Subcutaneous abdominal adipose tissue (tissue), 5 donors: ENCODE measurements at regions not wholly inside any gene's neighbourhood (a gene's known extent, or its start where the extent isn't known, plus 50 kb on each side); places are given as distances from the start of the nearest gene placed in this dataset.

Experiments
- H3K27ac ChIP-seq: one replicate; pipeline ENCODE4 v1.7.0; 2013; ENCODE audit warnings: low read depth, mild to moderate bottlenecking, inconsistent platforms, low read length, moderate library complexity
- H3K27me3 ChIP-seq, 5 donors: one replicate each; pipeline ENCODE4 v1.7.0; 2013; ENCODE audit warnings: low read length in 5 of 5, inconsistent platforms in 1 of 5; ENCODE audit not compliant: control insufficient read depth in 5 of 5, insufficient read depth in 4 of 5
- H3K36me3 ChIP-seq, 5 donors: one replicate each; pipeline ENCODE4 v1.7.0; 2013; ENCODE audit warnings: low read length in 5 of 5; ENCODE audit not compliant: control insufficient read depth in 5 of 5, insufficient read depth in 5 of 5
- H3K4me1 ChIP-seq, 5 donors: one replicate each; pipeline ENCODE4 v1.7.0; 2013; ENCODE audit warnings: low read length in 5 of 5, mild to moderate bottlenecking in 3 of 5, moderate library complexity in 1 of 5; ENCODE audit not compliant: control insufficient read depth in 5 of 5, insufficient read depth in 5 of 5
- H3K4me3 ChIP-seq, 5 donors: one replicate each; pipeline ENCODE4 v1.7.0; 2013; ENCODE audit warnings: low read length in 5 of 5, low read depth in 1 of 5
- H3K9ac ChIP-seq, 5 donors: one replicate each; pipeline ENCODE4 v1.7.0; 2013; ENCODE audit warnings: low read length in 5 of 5, mild to moderate bottlenecking in 4 of 5, moderate library complexity in 3 of 5
- H3K9me3 ChIP-seq, 5 donors: one replicate each; pipeline ENCODE4 v1.7.0; 2013; ENCODE audit warnings: low read length in 5 of 5; ENCODE audit not compliant: control insufficient read depth in 5 of 5
- donor health status: healthy.
- donor health status: healthy.
- donor health status: healthy.
- donor health status: healthy.
- donor health status: healthy.

- Histone ChIP-seq H3K36me3 (no peaks in the 10 kb centered on the region), H3K4me3 (no peak overlapping the region), H3K9ac (no peak overlapping the region), H3K4me1 (no peaks in the 10 kb centered on the region), H3K27ac (no peak overlapping the region), H3K27me3 (no peaks in the 10 kb centered on the region), H3K9me3 (no peaks in the 10 kb centered on the region)
Observed at GRCh38 chr7:84412161-84412969, 217.8 kb upstream of the SEMA3A start.

GRCh38 chr7:84399661-84400060 is 205.1 kb upstream of the SEMA3A start:
- Histone ChIP-seq H3K4me1 (no peaks in the 10 kb centered on the region), H3K4me3 (no peak overlapping the region), H3K9ac (no peak overlapping the region), H3K27me3 (no peaks in the 10 kb centered on the region), H3K36me3 (no peaks in the 10 kb centered on the region), H3K27ac (no peak overlapping the region), H3K9me3 (peaks cover 0 to 10% (median 4%) of the 10 kb centered on the region in 5 donors)

GRCh38 chr7:84394219-84394618 is 199.6 kb upstream of the SEMA3A start:
- Histone ChIP-seq H3K9ac (no peak overlapping the region), H3K9me3 (no peaks in the 10 kb centered on the region), H3K4me3 (no peak overlapping the region), H3K4me1 (peaks cover 0 to 8% (median 0%) of the 10 kb centered on the region in 5 donors), H3K36me3 (no peaks in the 10 kb centered on the region), H3K27me3 (no peaks in the 10 kb centered on the region), H3K27ac (no peak overlapping the region)

- Histone ChIP-seq H3K9me3 (no peaks in the 10 kb centered on the region), H3K4me3 (no peak overlapping the region), H3K4me1 (peaks cover 0 to 8% (median 0%) of the 10 kb centered on the region in 5 donors), H3K9ac (no peak overlapping the region), H3K36me3 (no peaks in the 10 kb centered on the region), H3K27me3 (no peaks in the 10 kb centered on the region), H3K27ac (no peak overlapping the region)
Observed at GRCh38 chr7:84393786-84394185, 199.2 kb upstream of the SEMA3A start.

- H3K36me3 ChIP-seq: no peaks in the 10 kb centered on the region
- H3K27ac ChIP-seq: no peak overlapping the region
- H3K4me3 ChIP-seq: no peak overlapping the region
- peaks cover 0 to 8% (median 0%) of the 10 kb centered on the region in 5 donors for H3K4me1 ChIP-seq
- H3K27me3 ChIP-seq: no peaks in the 10 kb centered on the region
- no peaks in the 10 kb centered on the region for H3K9me3 ChIP-seq
- no peak overlapping the region for H3K9ac ChIP-seq
Observed at GRCh38 chr7:84390845-84391244, 196.3 kb upstream of the SEMA3A start.

GRCh38 chr7:84389242-84389641 is 194.7 kb upstream of the SEMA3A start:
- Histone ChIP-seq H3K4me3 (no peak overlapping the region), H3K9ac (no peak overlapping the region), H3K27ac (no peak overlapping the region), H3K27me3 (no peaks in the 10 kb centered on the region), H3K36me3 (no peaks in the 10 kb centered on the region), H3K9me3 (no peaks in the 10 kb centered on the region), H3K4me1 (peaks cover 0 to 7% (median 0%) of the 10 kb centered on the region in 5 donors)

GRCh38 chr7:84387595-84387994 is 193.0 kb upstream of the SEMA3A start:
- H3K4me1 ChIP-seq: no peaks in the 10 kb centered on the region
- H3K36me3 ChIP-seq: no peaks in the 10 kb centered on the region
- H3K27me3 ChIP-seq: no peaks in the 10 kb centered on the region
- no peak overlapping the region for H3K9ac ChIP-seq
- H3K9me3 ChIP-seq: no peaks in the 10 kb centered on the region
- H3K4me3 ChIP-seq: no peak overlapping the region
- no peak overlapping the region for H3K27ac ChIP-seq

- Histone ChIP-seq H3K27ac (no peak overlapping the region), H3K4me3 (no peak overlapping the region), H3K27me3 (no peaks in the 10 kb centered on the region), H3K4me1 (no peaks in the 10 kb centered on the region), H3K36me3 (no peaks in the 10 kb centered on the region), H3K9ac (no peak overlapping the region), H3K9me3 (no peaks in the 10 kb centered on the region)
Observed at GRCh38 chr7:84384417-84384816, 189.8 kb upstream of the SEMA3A start.

GRCh38 chr7:84379446-84379845 is 184.9 kb upstream of the SEMA3A start:
- H3K36me3 ChIP-seq: no peaks in the 10 kb centered on the region
- no peak overlapping the region for H3K9ac ChIP-seq
- no peak overlapping the region for H3K27ac ChIP-seq
- H3K9me3 ChIP-seq: no peaks in the 10 kb centered on the region
- H3K4me3 ChIP-seq: no peak overlapping the region
- H3K4me1 ChIP-seq: no peaks in the 10 kb centered on the region
- H3K27me3 ChIP-seq: no peaks in the 10 kb centered on the region

GRCh38 chr7:84372712-84373111 is 178.1 kb upstream of the SEMA3A start:
- no peak overlapping the region for H3K9ac ChIP-seq
- no peak overlapping the region for H3K27ac ChIP-seq
- H3K9me3 ChIP-seq: no peaks in the 10 kb centered on the region

More at GRCh38 chr7:84372712-84373111, 178.1 kb upstream of the SEMA3A start:
- Histone ChIP-seq H3K27me3 (no peaks in the 10 kb centered on the region), H3K4me1 (no peaks in the 10 kb centered on the region), H3K4me3 (no peak overlapping the region), H3K36me3 (no peaks in the 10 kb centered on the region)
